NB4 (cell line): ENCODE measurements at regions not wholly inside any gene's neighbourhood (a gene's known extent, or its start where the extent isn't known, plus 50 kb on each side); places are given as distances from the start of the nearest gene placed in this dataset.

ENCODE experiments used
- DNase-seq: peaks from one replicate; pipeline ENCODE4 v3.0.0; 2010; ENCODE audit warnings: low read depth
- H3K4me3 ChIP-seq: one replicate; pipeline ENCODE4 v1.5.1; 2011; ENCODE audit warnings: mild to moderate bottlenecking, low read depth, low read length, moderate library complexity
- MYC ChIP-seq: IDR thresholded peaks from 2 replicates; pipeline ENCODE4 v1.6.1; 2011; ENCODE audit warnings: low read depth, low read length
- POLR2A ChIP-seq: IDR thresholded peaks from 2 replicates; pipeline ENCODE4 v1.6.1; 2011; ENCODE audit warnings: mild to moderate bottlenecking; ENCODE audit not compliant: insufficient read length; ENCODE audit errors: extremely low read depth
- TF ChIP-seq, protein P1 (sequence below): IDR thresholded peaks from one replicate; pipeline ENCODE4 v1.5.1; 2012; ENCODE audit warnings: low read depth, low read length
- TF ChIP-seq, protein P2 (sequence below): IDR thresholded peaks from 2 replicates; pipeline ENCODE4 v1.6.1; 2011; ENCODE audit warnings: low read depth, low read length

DNA sequence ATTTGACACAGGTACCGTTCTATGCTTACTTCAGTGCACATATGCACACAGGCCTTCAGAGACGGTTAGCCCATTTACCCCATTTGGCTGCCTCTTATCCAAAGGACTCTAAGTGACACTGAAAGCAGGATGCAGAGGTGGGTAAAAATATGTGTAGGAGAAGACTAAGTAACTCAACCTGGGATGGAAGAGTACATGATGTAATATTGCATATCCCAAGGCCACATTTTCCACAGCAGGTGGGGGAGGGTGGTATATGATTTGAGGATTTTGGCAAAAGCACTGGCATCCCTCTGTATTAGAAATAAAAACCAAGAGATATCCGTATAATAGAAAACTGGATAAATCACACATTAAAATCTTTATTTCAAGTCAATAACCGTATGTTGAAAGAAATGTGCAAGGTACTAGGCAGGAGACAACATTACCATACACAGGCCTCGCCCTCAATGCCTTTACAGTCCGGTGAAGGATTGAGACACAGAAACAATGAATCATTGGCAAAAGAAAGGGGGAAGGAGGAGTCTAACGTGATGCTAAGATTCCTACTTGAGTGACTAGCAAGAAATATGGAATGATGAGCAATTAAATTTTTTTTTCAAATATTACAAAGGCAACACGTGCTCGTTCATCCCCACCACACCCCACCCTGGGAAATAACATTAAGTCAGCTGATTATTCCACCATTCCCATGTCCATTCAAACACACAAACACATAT, 161.0 kb upstream of the RASGEF1B start:
- no peak for TF ChIP-seq MYC
- TF ChIP-seq, protein P1, sequence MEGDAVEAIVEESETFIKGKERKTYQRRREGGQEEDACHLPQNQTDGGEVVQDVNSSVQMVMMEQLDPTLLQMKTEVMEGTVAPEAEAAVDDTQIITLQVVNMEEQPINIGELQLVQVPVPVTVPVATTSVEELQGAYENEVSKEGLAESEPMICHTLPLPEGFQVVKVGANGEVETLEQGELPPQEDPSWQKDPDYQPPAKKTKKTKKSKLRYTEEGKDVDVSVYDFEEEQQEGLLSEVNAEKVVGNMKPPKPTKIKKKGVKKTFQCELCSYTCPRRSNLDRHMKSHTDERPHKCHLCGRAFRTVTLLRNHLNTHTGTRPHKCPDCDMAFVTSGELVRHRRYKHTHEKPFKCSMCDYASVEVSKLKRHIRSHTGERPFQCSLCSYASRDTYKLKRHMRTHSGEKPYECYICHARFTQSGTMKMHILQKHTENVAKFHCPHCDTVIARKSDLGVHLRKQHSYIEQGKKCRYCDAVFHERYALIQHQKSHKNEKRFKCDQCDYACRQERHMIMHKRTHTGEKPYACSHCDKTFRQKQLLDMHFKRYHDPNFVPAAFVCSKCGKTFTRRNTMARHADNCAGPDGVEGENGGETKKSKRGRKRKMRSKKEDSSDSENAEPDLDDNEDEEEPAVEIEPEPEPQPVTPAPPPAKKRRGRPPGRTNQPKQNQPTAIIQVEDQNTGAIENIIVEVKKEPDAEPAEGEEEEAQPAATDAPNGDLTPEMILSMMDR = no peak
- no peak for TF ChIP-seq POLR2A
- TF ChIP-seq, protein P2, sequence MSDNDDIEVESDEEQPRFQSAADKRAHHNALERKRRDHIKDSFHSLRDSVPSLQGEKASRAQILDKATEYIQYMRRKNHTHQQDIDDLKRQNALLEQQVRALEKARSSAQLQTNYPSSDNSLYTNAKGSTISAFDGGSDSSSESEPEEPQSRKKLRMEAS = no peak
- DNase-seq = no peak
- no peak overlapping the region for H3K4me3 ChIP-seq

DNA sequence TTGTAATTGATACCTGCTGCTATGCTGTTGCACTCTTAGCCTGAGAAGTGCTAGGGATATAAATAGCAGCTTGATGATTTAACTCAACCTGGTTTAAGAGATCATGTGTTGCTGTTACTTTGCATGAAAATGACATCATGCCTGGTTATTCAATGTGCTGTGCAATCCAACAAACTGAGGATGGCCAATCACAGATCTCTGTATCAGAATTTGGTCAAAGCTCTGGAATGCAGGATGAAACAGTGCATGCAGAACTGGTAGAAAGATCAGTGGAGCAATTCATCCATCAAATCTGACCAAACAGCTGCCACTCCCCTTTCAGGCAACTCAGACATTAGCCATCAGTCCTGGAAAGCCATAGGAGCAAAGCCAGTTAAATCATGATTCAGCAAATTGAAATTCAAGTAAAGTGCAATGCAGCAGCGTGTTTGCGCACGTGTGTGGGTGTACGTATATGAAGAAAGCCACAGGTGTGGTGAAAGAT, 160.3 kb upstream of the RASGEF1B start:
- TF ChIP-seq, protein P1 = no peak
- TF ChIP-seq, protein P2 = no peak
- TF ChIP-seq POLR2A = no peak
- no peak for DNase-seq
- no peak overlapping the region for H3K4me3 ChIP-seq

DNA sequence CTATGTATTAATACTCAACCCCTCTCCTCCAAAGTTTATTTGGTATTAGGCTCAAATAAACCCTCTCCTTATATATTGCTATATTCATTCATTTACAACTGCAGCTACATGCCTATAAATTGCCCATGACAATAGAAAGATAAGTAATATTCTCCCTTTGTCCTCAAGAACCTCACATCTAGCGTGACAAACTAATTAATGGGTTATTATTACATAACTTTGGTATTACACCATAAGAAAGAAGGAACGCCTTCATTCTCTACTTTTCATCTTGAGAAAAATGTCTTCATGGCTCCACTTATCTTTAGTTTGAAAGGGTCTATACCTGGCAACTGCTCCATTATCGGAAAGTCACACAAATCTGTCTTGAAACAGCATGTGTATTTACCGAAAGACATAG, 157.7 kb upstream of the RASGEF1B start:
- TF ChIP-seq MYC = no peak
- TF ChIP-seq POLR2A = no peak
- TF ChIP-seq, protein P2 = no peak
- no peak for DNase-seq
- no peak overlapping the region for H3K4me3 ChIP-seq

DNA sequence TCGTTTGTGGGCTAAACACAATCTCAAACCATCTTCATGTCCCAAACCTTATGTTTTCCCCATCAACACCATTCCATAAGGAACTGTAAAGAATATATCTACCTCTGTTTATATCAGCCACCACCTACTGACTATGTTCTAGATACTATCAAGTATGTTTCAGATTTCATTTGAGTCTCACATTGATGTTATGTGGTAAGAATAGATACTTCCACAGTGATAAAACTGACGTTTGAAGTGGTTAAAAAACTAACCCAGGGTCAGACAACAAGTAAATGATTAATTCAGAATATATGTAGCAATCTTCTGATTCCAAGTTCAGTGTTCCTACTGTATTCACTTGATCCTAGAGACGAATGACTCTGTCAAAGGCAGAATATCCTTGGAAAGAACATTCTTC, 156.8 kb upstream of the RASGEF1B start:
- TF ChIP-seq, protein P1 = no peak
- TF ChIP-seq POLR2A = no peak
- TF ChIP-seq, protein P2 = no peak
- TF ChIP-seq MYC = no peak
- DNase-seq = no peak
- no peak overlapping the region for H3K4me3 ChIP-seq

DNA sequence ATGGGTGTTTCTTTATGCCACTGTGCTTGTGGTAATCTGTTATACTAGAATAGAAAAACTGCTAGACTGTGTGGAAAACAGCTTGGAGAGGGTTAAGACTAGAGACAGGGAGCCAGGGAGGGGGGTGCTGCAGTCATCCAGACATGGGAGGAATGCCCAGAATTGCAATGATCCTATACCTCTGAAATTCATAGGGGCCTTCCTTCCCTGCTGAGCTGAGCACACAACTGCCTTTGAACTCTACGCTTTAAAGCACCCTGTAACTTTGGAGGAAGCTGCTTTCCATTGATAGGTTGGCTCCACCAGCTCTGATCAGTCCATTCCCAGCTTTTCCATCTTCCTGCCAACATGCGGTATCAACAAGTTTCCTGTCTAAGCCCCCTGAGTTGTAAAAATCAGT, 155.9 kb upstream of the RASGEF1B start:
- TF ChIP-seq, protein P1 = no peak
- no peak for DNase-seq
- H3K4me3 ChIP-seq = no peak overlapping the region

DNA sequence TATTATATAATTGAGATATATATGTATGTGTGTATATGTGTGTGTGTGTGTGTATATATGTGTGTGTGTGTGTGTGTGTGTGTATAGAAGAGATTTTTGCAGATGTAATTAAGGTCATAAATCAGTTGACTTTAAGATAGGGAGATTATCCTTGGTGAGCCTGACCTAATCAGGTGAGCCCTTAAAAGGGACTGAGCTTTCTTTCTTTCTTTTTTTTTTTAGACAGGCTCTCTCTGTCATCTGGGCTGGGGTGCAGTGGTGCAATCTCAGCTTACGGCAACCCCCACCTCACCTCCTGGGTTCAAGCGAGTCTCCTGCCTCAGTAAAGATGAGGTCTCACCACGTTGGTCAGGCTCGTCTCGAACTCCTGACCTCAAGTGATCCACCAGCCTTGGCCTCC, 155.1 kb upstream of the RASGEF1B start:
- H3K4me3 ChIP-seq = no peak overlapping the region
- TF ChIP-seq, protein P2 = no peak
- TF ChIP-seq MYC = no peak
- TF ChIP-seq, protein P1 = no peak
- TF ChIP-seq POLR2A = no peak
- no peak for DNase-seq
